GM18873 (cell line): ENCODE measurements at regions not wholly inside any gene's neighbourhood (a gene's known extent, or its start where the extent isn't known, plus 50 kb on each side); places are given as distances from the start of the nearest gene placed in this dataset.

Source experiments
- ATAC-seq: cut with Tn5 transposase; IDR thresholded peaks from one replicate; pipeline ENCODE4 v1.9.1; 2021; ENCODE audit warnings: mild to moderate bottlenecking, moderate library complexity, moderate number of reproducible peaks; ENCODE audit not compliant: unreplicated experiment, low FRiP score

- no peak for ATAC-seq
Measured at GRCh38 chr13:48839171-48839570, 136.5 kb upstream of the FNDC3A start.

DNA sequence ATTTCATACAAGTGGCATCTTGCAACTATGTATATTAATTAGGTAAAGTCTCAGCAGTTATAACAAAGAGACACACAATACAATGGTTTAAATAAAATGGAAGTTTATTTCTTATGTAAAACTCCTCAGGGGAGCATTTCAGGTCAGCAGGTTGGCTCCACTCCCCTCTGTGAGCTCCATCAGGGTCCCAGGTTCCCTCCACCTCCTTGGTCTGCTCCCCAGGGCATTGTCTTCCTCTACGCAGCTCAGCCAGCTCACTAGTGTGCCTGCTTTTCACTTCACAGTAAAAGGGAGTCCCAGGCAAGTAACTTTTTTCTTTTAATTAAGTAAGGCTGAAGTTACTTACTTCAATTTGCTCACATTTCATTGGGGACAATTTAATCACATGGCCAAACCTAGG, 135.3 kb upstream of the FNDC3A start:
- ATAC-seq = no peak

DNA sequence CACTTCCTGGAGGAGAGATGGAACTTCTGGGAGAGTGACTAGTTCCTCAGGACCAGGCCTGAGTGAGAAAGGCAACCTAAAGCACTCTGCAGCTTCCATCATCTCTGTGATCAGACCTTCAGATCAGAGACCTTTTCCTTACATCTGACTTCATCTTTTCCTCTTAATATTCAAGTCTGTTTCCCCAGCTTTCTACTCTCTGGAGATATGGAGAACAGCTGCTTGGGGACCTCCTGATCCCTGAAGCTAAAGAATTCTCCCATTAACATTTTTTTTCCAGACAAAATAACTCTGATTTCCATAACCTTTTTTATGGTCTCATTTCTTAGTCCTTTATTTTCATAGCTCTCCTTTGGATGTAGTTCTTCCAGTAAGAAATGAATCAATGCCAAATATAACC, 133.4 kb upstream of the FNDC3A start:
- ATAC-seq = no peak

DNA sequence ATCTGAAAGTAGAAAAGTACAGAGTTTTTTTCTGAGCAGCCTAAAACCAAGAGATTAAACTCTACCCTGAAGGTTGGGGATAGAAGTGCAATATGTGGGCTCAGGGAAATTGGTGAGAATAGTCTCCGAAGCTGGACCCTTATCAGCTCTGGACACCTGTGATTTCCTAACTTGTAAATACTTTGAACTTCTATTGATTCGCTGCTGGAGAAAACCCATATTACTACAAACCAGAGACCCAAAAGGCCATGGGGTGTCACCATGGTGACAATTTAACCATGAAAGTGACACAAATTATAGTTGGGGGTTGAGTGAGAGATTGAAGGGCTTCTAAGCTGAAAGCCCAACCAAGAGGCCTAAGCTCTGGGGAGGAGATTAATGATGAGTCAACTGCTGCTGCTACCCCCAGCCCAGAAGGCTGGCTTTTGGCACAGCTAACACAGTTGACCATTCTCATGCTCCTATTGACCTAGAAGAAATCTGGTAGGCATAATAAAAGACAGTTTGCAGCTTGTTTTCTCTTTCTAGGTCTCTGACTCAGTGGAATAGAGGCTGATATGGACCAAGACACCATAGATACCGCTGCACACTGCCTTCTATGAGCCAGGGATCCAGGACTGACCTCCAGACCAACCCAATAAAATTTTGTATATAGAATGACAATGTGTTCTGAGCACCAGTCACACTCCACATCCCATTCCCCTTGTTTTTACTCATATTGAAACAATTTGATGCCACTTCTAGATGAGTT, 131.9 kb upstream of the FNDC3A start:
- ATAC-seq = no peak

- ATAC-seq = no peak
Measured at GRCh38 chr13:48844676-48845075, 131.0 kb upstream of the FNDC3A start.

GRCh38 chr13:48849515-48849914, 126.2 kb upstream of the FNDC3A start:
- no peak for ATAC-seq

DNA sequence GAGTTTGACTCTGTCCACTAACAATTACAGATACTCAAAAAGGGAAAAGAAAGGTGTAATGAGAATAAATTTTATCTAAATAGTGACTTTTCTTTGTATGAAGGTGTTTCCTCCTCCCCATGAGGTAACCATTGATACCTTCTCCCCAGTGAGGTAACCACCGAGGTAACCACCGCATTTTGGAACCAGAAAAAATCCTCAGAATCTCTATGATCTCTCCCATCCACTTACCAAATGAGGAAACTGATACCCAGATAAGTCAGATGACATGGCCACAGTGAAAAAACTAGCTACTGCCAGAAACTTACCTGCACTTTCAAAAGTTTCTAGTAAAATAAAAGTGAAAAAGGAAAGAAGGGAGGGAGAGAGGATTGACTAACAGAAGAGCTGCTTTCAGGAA, 124.0 kb upstream of the FNDC3A start:
- ATAC-seq = no peak

DNA sequence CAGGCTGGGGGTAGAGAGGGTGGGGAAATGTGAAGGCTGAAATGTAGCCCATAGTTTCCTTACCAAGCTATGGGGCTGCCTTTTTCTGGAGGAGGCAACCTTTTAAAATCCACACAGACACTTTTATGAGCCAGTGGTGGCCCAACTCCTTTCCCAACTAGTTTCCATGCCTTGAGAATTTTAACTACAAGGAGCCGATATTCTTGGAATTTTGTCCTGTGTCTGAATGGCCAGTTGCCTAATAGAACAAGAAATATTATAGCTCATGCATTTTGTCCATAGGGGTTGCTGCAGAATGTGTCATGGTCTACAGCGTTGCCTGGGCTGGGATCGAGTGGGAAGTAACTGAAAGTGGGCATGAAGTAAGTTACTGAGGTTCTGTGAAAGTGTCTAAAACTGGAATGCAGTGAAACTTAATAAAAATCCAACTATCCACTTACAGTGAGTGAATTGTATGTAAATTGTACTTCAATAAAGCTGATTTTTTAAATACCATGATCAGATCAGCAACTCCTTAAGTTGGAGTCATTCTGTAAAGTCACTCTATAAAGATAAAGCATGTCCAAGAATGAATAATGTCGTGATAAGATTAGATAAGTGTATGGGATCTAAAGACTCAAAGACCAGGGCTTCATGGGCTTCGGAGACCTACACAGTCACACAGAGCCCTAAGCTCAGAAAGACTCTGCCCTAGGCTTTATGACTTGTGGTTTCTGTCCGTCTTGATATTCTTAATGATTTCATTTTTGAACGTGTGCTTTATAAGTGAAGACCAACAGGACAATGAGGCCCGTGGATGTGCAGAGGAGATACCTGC, 122.6 kb upstream of the FNDC3A start:
- ATAC-seq = no peak

DNA sequence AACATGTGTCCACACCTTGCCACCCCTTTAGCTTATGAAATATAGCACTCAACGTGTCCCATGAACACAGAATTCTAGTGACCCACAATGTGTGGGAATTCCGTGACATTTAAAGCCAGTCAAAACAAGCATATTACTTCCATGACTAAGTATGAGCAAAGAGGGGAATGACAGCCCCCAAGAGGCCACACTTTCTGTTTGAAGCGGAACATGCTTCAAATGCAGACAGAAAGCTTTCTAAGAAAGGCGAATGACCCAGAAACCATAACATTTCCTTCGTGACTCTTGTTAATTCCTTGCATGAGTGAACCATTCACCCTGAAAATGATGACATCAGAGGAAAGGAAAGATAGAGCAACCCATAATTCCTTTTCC, 122.0 kb upstream of the FNDC3A start:
- no peak for ATAC-seq

- no peak for ATAC-seq
Measured at GRCh38 chr13:48857576-48857975, 118.1 kb upstream of the FNDC3A start.

- ATAC-seq = no peak
Measured at GRCh38 chr13:48858122-48858902, 117.4 kb upstream of the FNDC3A start.

- ATAC-seq = no peak
Measured at GRCh38 chr13:48859272-48860105, 116.2 kb upstream of the FNDC3A start.

DNA sequence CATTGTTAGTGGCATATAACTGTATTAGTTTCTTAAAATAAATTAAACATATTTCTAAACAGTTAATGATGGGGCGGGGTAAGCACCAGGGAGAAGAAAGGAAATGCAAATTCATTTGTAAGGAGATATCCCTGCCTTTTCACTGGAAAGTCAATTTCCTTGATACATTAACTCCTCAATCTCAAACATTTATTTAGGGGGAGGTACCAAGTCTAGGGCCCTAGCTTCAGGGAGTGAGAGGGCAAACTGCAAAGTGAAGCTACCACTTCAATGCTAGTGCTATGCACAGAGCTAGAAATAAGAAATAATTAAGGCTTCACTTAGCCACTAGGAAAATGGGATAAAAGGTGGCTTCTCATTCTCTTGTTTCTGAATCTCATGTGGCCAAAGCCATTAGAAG, 115.3 kb upstream of the FNDC3A start:
- ATAC-seq = no peak

GRCh38 chr13:48862572-48862971, 113.1 kb upstream of the FNDC3A start:
- ATAC-seq = no peak

GRCh38 chr13:48864100-48864499, 111.6 kb upstream of the FNDC3A start:
- no peak for ATAC-seq

DNA sequence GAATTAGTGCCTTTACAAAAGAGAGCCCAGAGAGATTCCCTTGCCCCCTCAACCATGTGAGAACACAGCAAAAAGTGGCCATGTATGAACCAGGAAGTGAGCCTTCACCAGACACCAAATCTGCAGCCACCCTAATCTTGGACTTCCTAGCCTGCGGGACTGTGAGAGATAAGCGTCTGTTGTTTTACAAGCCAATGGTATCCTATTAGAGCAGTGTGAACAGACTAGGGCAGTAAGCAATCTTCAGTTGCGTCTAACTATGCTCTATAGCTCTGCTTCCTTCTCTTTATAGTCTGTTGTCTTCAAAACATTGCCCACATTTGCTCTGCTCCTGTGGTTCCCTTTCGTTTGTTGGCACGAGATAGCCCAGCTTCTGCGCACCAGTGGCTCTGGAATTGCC, 109.5 kb upstream of the FNDC3A start:
- ATAC-seq = no peak

DNA sequence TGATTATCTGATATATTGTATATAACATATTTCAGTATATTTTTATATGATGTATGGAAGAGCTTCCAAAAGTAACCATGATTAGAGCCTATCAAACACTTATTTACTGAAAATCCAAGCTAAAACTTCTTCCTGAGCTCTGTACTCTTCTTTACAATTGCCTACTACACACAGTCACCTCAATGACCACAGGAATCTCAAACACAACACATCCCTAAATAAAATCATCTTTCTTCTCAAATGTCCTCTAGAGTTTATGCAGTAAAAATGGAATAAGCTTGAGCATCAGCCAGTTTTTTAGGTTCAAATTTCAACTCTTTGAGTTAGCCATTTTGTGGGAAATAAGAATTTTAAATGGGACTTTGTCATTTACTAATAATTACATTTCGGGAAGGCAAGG, 102.6 kb upstream of the FNDC3A start:
- ATAC-seq = no peak

DNA sequence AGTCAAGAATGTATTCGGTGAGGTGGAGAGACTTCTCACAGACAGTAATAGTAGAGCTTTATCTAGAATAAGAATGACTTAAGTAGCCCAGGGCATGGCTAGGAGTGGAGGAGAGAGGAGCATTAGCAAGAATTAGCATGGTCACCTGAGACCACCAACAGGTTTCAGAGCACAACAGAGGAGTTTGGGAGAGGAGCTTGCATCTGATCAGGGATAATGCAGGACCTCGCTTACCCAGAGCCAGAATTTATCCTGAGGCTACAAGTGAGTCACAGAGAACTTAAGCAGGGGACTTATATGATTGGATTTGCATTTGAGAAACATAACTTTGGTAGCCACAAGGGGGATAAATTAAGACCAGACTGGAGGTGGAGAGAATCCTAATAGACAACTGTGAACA, 102.1 kb upstream of the FNDC3A start:
- ATAC-seq = no peak

DNA sequence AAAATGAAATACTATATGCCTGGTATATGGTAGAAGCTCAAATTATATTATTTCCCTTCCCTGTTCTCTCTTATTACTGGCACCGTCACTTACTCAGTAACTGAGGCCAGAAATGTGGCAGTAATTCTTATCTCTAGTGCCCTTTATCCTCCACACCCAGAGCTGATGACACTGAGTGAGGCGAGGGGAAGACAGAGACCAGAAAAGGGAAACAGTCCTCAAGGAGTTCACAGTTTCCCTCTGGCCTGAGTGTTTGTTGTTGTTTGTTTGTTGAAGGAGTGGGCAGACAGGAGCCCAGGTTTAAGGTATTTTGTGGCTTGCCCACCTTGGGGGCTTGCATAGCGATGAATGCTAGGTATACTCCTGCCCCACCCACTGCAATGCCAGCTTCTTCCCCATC, 101.5 kb upstream of the FNDC3A start:
- no peak for ATAC-seq

DNA sequence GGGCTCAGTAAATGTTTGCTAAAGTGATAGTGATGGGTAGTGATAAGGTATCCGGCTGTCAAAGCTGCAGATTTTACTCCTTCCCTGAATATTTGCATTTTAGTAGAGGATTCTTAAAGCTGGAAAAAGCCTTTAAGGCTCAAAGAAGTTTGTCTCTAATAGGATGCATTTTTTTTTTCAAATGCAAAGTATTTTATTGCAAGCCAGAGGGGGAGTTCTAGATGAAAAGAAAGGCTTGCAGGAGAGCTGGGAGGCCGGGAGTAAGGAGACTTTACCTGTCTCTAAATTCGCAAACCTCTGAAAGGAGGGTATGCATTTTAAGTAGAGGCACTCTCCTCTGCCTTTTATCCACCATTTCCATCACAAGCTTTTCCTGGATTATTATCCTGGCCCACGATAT, 100.7 kb upstream of the FNDC3A start:
- no peak for ATAC-seq
